NT2/D1 (cell line): ENCODE measurements at regions not wholly inside any gene's neighbourhood (a gene's known extent, or its start where the extent isn't known, plus 50 kb on each side); places are given as distances from the start of the nearest gene placed in this dataset.

Experiments
- YY1 ChIP-seq: IDR thresholded peaks from 2 replicates; pipeline ENCODE4 v1.6.1; 2011; ENCODE audit not compliant: insufficient read length, insufficient read depth
- ZNF274 ChIP-seq: IDR thresholded peaks from 2 replicates; pipeline ENCODE4 v1.6.1; 2011; ENCODE audit warnings: mild to moderate bottlenecking, low read depth, low read length

DNA sequence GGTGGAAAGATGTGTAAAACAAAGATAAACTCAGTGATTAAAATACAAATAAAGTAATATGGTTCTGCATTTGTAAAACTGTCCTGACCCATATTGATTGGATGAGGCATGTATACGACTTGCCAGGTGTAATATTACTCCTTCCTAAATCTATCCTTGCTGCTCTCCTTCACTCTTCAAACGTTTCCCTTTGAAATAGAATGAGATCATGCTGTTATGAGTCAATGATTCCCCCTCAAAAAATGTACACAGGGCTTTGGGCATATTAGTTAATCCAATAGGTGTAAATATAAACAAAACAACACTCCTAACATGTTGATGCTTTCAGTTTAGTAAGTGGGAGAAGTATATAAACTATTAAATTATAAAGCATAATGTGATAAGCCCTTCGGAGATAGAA lies 117.4 kb upstream of the GPM6A start:
- no peak for TF ChIP-seq ZNF274
- TF ChIP-seq YY1 = no peak
